WI38 (cell line): ENCODE measurements at regions not wholly inside any gene's neighbourhood (a gene's known extent, or its start where the extent isn't known, plus 50 kb on each side); places are given as distances from the start of the nearest gene placed in this dataset.

ENCODE experiments used
- H3K4me3 ChIP-seq: 2 replicates; pipeline ENCODE4 v1.5.1; 2011; ENCODE audit warnings: low read depth, mild to moderate bottlenecking, control low read depth, low read length
- CTCF ChIP-seq: IDR thresholded peaks from 2 replicates; pipeline ENCODE4 v1.5.1; 2012; ENCODE audit warnings: low read depth, mild to moderate bottlenecking, control low read depth, low read length

GRCh38 chrX:11949291-11949690 is 189.0 kb upstream of the FRMPD4 start:
- TF ChIP-seq CTCF = no peak
- no peak overlapping the region for H3K4me3 ChIP-seq

GRCh38 chrX:11952176-11952720 is 186.0 kb upstream of the FRMPD4 start:
- no peak overlapping the region for H3K4me3 ChIP-seq
- TF ChIP-seq CTCF = no peak

- no peak for TF ChIP-seq CTCF
Observed at GRCh38 chrX:11953615-11954014, 184.7 kb upstream of the FRMPD4 start.

GRCh38 chrX:11954176-11954575 is 184.1 kb upstream of the FRMPD4 start:
- no peak overlapping the region for H3K4me3 ChIP-seq
- TF ChIP-seq CTCF = no peak

More at GRCh38 chrX:11953615-11954014, 184.7 kb upstream of the FRMPD4 start:
- no peak overlapping the region for H3K4me3 ChIP-seq

- no peak overlapping the region for H3K4me3 ChIP-seq
- TF ChIP-seq CTCF = no peak
Observed at GRCh38 chrX:11960031-11960430, 178.2 kb upstream of the FRMPD4 start.

- TF ChIP-seq CTCF = no peak
- no peak overlapping the region for H3K4me3 ChIP-seq
Observed at GRCh38 chrX:11965436-11965835, 172.8 kb upstream of the FRMPD4 start.

GRCh38 chrX:11967986-11968869 is 170.0 kb upstream of the FRMPD4 start:
- no peak overlapping the region for H3K4me3 ChIP-seq
- TF ChIP-seq CTCF = no peak
